ENCODE measurements at regions not wholly inside any gene's neighbourhood (a gene's known extent, or its start where the extent isn't known, plus 50 kb on each side); places are given as distances from the start of the nearest gene placed in this dataset.
"Not testable (repeated sequence)": the region's sequence is repeated elsewhere in the genome, so short reads cannot be mapped to it uniquely, and the experiment has no call there.

DNA sequence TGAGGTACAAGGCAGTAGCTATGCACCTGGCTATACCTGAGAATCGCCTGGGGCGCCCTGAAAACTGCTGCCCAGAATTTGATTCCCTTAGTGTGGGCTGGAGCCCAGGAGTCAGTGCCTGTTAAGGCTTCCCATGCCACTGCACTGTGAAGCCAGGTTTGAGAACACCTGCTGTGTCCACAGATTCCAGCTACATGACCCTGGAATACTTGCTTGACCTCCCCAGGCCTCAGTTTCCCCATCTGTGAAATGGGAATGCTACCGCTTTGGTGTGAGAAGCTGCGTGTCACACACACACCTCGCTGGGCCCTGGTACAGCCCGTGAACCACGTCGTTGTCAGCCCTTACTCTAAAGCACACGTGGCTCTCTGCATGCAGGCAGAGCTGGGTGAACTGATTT, 271.0 kb downstream of the C16orf95 start:
- no peak for DNase-seq (ENCODE audit: insufficient read length, low spot score)
- FAIRE-seq, result no peak
- TF ChIP-seq, protein P1, sequence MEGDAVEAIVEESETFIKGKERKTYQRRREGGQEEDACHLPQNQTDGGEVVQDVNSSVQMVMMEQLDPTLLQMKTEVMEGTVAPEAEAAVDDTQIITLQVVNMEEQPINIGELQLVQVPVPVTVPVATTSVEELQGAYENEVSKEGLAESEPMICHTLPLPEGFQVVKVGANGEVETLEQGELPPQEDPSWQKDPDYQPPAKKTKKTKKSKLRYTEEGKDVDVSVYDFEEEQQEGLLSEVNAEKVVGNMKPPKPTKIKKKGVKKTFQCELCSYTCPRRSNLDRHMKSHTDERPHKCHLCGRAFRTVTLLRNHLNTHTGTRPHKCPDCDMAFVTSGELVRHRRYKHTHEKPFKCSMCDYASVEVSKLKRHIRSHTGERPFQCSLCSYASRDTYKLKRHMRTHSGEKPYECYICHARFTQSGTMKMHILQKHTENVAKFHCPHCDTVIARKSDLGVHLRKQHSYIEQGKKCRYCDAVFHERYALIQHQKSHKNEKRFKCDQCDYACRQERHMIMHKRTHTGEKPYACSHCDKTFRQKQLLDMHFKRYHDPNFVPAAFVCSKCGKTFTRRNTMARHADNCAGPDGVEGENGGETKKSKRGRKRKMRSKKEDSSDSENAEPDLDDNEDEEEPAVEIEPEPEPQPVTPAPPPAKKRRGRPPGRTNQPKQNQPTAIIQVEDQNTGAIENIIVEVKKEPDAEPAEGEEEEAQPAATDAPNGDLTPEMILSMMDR (IDR thresholded peaks at IDR 0.05; ENCODE audit: insufficient read depth, missing control alignments), result no peak

DNA sequence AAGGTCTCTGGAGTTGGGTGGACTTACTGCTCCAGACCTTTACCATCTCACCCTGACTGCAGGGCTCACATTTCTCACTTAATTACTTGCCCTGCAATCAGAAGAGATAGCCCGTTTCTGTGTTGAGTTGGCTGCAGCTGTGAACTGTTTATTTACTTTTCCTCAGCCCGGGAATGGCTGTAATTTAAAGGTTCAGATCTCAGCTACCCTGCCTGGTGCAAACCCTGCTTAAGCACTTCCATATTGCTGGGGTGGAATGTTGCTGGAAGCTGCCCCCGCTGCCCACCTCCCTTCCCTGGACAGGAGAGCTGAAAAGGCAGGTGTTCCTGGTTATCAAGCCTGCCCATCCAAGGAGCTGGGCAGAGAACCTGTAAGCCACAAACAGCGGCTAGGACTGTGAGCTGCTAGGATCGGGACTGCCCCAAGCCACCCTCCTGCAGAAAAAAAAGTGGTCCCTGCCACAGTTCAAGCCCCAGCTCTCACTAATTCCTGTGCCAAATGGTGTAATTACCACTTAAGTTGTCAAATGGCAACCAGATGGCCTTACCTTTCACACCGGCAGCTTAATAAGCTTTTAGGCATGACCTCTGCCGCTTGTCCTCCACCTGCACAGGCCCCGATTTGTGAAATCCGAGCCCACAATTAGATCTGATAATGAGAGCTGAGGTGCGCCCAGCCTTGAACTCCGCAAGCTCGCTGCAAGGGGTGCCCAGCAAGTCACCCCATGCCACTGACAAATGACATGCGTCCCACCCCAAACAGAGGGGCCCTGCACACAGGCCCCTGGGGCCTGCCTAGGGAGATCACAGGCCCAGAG, 269.8 kb downstream of the C16orf95 start:
- FAIRE-seq (no peak), DNase-seq (ENCODE audit: insufficient read length, low spot score) (no peak)
- TF ChIP-seq, protein P1 (IDR thresholded peaks at IDR 0.05; ENCODE audit: insufficient read depth, missing control alignments), result no peak

DNA sequence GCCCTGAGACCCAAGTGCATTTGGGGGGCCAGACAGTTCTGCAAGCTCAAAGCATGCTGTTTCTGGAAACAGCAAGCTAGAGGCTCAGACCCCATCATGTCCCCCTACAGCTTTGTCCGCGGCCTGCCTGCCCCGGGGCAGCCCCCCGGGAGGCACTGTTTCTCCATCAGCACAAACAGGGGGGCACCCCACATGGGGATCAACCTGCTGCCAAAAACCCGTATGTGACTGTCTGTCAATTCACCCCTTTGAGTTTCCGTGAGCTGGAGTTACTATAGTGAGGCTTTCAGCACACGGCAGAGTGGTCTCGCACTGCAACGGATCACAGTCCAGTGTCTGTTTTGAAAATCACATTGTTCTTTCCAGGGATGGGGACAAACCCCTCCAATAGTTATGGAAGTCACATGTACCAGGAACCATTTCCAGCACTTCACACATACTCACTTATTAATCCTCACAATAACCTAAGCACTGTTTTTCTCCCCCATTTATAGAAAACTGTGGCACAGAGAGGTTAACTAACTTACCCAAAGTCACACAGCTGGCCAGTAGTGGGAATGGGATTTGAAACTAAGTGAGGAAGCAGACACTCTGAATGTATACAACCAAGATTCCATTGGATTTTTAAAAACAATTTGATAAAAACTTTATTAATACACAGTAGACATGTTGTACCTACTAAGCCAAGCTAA, 269.0 kb downstream of the C16orf95 start:
- TF ChIP-seq, protein P1 (IDR thresholded peaks at IDR 0.05; ENCODE audit: insufficient read depth, missing control alignments), result no peak
- no peak for FAIRE-seq
- DNase-seq (ENCODE audit: insufficient read length, low spot score), result no peak

DNA sequence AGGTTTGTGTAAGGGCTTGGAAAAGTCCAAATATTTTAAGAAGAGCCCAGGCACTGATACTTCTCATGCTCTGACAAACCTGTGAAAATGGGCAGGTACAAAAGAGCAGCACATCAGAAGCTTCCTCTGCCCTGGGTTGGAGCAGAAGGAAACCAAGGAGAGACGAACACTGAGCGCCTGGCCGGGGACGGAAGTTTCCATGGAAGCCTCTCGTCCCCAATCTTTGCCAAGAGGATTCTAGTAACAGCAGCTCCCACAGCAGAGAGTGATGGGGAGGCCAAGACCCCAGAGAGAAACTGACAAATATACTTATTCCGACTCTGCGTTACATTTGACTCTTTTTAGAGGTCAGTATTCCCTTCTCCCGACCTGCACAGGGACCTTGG, 268.5 kb downstream of the C16orf95 start:
- TF ChIP-seq, protein P1 (IDR thresholded peaks at IDR 0.05; ENCODE audit: insufficient read depth, missing control alignments), result no peak
- DNase-seq (ENCODE audit: insufficient read length, low spot score) (no peak), FAIRE-seq (no peak)

DNA sequence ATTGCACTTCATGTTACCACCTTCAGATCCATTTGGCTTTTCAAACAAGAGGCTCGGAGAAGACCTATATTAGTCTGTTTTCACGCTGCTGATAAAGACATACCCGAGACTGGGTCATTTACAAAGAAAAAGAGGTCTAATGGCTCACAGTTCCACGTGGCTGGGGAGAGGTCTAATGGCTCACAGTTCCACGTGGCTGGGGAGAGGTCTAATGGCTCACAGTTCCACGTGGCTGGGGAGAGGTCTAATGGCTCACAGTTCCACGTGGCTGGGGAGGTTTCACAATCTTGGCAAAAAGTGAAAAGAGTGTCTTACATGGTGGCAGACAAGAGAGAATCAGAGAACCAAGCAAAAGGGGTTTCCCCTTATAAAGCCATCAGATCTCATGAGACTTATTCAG, 268.0 kb downstream of the C16orf95 start:
- FAIRE-seq; DNase-seq (ENCODE audit: insufficient read length, low spot score): not testable (repeated sequence)

DNA sequence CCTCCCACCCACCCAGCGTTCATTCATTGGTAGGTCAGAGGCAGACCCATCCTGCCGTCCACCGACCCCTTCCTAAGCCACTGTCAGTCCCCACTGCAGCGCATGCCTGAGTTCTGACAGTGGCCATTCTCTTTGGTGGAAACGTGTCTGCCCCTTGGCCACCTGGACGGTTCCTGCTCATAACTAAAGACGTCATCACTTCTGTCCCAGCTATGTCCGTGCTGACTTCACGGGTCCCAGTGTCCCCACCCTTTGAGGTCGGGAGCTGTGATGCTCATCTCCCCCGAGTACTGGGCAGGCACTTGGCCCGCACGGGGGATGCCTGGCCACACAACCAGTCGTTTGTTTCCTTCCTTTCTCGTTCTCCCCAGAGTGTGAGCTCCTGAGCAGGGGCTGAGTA, 267.1 kb downstream of the C16orf95 start:
- FAIRE-seq, result no peak
- TF ChIP-seq, protein P1 (IDR thresholded peaks at IDR 0.05; ENCODE audit: insufficient read depth, missing control alignments), result no peak
- no peak for DNase-seq (ENCODE audit: insufficient read length, low spot score)

DNA sequence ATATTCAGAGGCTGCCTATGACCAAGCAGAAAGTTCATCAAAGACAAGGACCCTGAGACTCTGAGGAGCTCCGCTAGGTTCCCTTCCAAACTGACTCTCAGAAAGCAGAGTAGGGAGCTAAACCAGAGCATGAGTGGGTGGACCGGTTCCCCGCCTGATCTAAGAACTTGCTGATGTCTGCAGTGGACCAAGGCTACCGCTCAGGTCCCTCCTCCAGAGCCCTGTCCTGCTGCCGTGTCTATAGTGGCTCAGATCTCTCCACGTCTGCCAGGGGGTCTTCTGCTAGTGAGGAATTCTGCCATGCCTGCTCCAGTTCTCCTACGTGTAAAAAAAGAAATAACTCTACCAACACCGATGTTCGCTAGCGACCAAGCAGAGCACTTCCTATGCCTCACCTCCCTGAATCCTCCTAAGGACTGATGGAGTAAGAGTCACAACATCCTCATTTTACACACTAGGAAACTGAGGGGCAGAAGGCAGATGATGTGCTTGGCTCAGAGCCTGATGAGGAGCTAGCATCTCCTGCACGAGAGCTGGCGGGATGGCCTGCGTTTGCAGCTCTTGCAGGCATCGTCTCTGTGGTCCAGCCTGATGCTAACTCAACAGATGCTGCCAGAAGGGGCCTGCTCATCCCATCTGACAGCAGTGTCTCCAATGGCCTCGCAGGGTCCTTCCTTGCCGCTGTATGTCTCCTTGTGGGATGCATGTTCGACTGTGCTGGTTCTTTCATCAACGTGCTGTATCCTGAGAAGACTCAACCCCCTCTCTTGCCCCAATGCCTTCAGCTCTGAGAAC, 265.5 kb downstream of the C16orf95 start:
- TF ChIP-seq, protein P1 (IDR thresholded peaks at IDR 0.05; ENCODE audit: insufficient read depth, missing control alignments), result no peak
- FAIRE-seq, result no peak
- DNase-seq (ENCODE audit: insufficient read length, low spot score), result no peak

Data from D721Med (cell line).